Naive thymus-derived CD4-positive, alpha-beta T cell (primary cell): ENCODE measurements at regions not wholly inside any gene's neighbourhood (a gene's known extent, or its start where the extent isn't known, plus 50 kb on each side); places are given as distances from the start of the nearest gene placed in this dataset.

Experiments used
- ATAC-seq: fragments of 150-1000 bp; cut with Tn5 transposase; 2 replicates; pipeline ENCODE4 v1.10.0; 2021; ENCODE audit warnings: mild to moderate bottlenecking, moderate library complexity
- CTCF ChIA-PET: fragments of 350-600 bp; sonication (Branson Sonifier 250); formaldehyde crosslinking; loops from one replicate; lab custom pipeline; 2021; ENCODE audit warnings: antibody characterized with exemption; lab: Charles Lee
- POLR2A ChIA-PET: fragments of 350-600 bp; sonication (Branson Sonifier 250); formaldehyde crosslinking; loops from one replicate; lab custom pipeline; 2021; ENCODE audit warnings: antibody characterized with exemption, inconsistent platforms; lab: Charles Lee
- DNase-seq, 9 donors: peaks; one replicate each; pipeline versions ENCODE4 v3.0.0 to v3.0.0-alpha.2; 2020 to 2022; ENCODE audit warnings: mixed read lengths in 1 of 9
- H3K27ac ChIP-seq: one replicate; pipeline ENCODE4 v1.7.0; 2013; ENCODE audit warnings: mild to moderate bottlenecking, low read depth, low read length, moderate library complexity
- H3K27me3 ChIP-seq, 2 donors: one replicate each; pipeline ENCODE4 v1.7.0; 2013; ENCODE audit warnings: low read length in 2 of 2, mild to moderate bottlenecking in 2 of 2, moderate library complexity in 2 of 2; ENCODE audit not compliant: control insufficient read depth in 2 of 2, insufficient read depth in 2 of 2
- H3K36me3 ChIP-seq, 3 experiments: 1 replicate in 2 of 3; 2 replicates in 1 of 3; pipeline ENCODE4 v1.7.0; 2013; ENCODE audit warnings: low read length in 3 of 3, mild to moderate bottlenecking in 3 of 3, moderate library complexity in 1 of 3; ENCODE audit not compliant: insufficient read depth in 3 of 3, control insufficient read depth in 2 of 3
- H3K4me1 ChIP-seq, 2 donors: one replicate each; pipeline ENCODE4 v1.7.0; 2013; ENCODE audit warnings: low read length in 2 of 2, mild to moderate bottlenecking in 2 of 2, moderate library complexity in 1 of 2; ENCODE audit not compliant: control insufficient read depth in 2 of 2, insufficient read depth in 2 of 2
- H3K4me3 ChIP-seq: 2 replicates; pipeline ENCODE4 v1.7.0; 2013; ENCODE audit warnings: mild to moderate bottlenecking, low read length
- H3K9me3 ChIP-seq, 3 experiments: 1 replicate in 2 of 3; 2 replicates in 1 of 3; pipeline ENCODE4 v1.7.0; 2013; ENCODE audit warnings: low read length in 3 of 3; ENCODE audit not compliant: control insufficient read depth in 2 of 3
- H3K27ac Mint-ChIP-seq, 9 donors: one replicate each; pipeline ENCODE4 v1.8.0; 2020 to 2022; ENCODE audit warnings: mixed read lengths in 9 of 9, mild to moderate bottlenecking in 8 of 9, moderate library complexity in 5 of 9, inconsistent platforms in 2 of 9
- H3K27me3 Mint-ChIP-seq, 5 donors: one replicate each; pipeline ENCODE4 v1.8.0; 2021 to 2022; ENCODE audit warnings: mixed read lengths in 5 of 5, mild to moderate bottlenecking in 1 of 5
- H3K36me3 Mint-ChIP-seq, 5 donors: one replicate each; pipeline ENCODE4 v1.8.0; 2020 to 2022; ENCODE audit warnings: mixed read lengths in 5 of 5, mild to moderate bottlenecking in 3 of 5, inconsistent platforms in 1 of 5
- H3K4me1 Mint-ChIP-seq, 7 donors: one replicate each; pipeline ENCODE4 v1.8.0; 2020 to 2022; ENCODE audit warnings: mixed read lengths in 7 of 7, mild to moderate bottlenecking in 3 of 7, inconsistent platforms in 1 of 7
- H3K4me3 Mint-ChIP-seq, 10 donors: one replicate each; pipeline ENCODE4 v1.8.0; 2020 to 2022; ENCODE audit warnings: mild to moderate bottlenecking in 10 of 10, mixed read lengths in 10 of 10, moderate library complexity in 6 of 10, inconsistent platforms in 2 of 10
- H3K9me3 Mint-ChIP-seq, 11 donors: one replicate each; pipeline ENCODE4 v1.8.0; 2020 to 2022; ENCODE audit warnings: mixed read lengths in 11 of 11, mild to moderate bottlenecking in 4 of 11, inconsistent platforms in 1 of 11, moderate library complexity in 1 of 11
- intact Hi-C, 2 donors: fragments of 100-400 bp; cut with micrococcal nuclease; formaldehyde crosslinking; loops; one replicate each; pipeline ENCODE4 v1.15.1; 2023

- Mint-ChIP-seq H3K36me3 (no peaks in the 10 kb centered on the region), H3K27ac (no peak overlapping the region), H3K4me1 (no peaks in the 10 kb centered on the region), H3K4me3 (no peak overlapping the region), H3K9me3 (peaks cover 0 to 3% (median 0%) of the 10 kb centered on the region in 11 donors), H3K27me3 (peaks cover 0 to 7% (median 0%) of the 10 kb centered on the region in 5 donors)
- ChIA-PET POLR2A (no interaction called here), CTCF (no interaction called here)
- Histone ChIP-seq H3K36me3 (no peaks in the 10 kb centered on the region), H3K4me1 (no peaks in the 10 kb centered on the region), H3K27ac (no peak overlapping the region), H3K27me3 (no peaks in the 10 kb centered on the region), H3K4me3 (no peak overlapping the region), H3K9me3 (no peaks in the 10 kb centered on the region)
- DNase-seq, result no peak
- no peak for ATAC-seq
- intact Hi-C loops, result no loop called here
Observed at GRCh38 chr18:73805991-73806390, 341.6 kb downstream of the FBXO15 start.

DNA sequence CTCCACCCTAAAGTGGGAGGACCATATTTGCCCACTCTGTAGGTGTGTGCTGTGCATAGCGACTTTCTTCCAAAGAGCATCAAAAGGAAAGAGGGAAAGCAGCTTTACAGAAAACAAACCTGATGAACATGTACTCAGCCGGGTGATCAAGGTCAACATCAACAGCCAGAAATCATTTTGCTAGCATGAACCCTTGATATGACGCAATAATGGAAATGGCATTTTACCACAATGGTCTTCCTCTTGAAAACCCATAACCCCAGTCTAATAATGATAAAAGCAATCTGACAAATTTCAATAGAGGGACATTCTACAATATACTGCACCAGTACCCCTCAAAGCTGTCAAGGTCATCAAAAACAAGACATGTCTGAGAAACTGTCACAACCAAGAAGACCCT lies 350.2 kb downstream of the FBXO15 start:
- Histone ChIP-seq H3K27ac (no peak overlapping the region), H3K4me3 (no peak overlapping the region), H3K27me3 (no peaks in the 10 kb centered on the region), H3K36me3 (no peaks in the 10 kb centered on the region), H3K9me3 (no peaks in the 10 kb centered on the region), H3K4me1 (no peaks in the 10 kb centered on the region)
- ATAC-seq, result no peak
- Mint-ChIP-seq H3K27me3 (peaks cover 0 to 15% (median 3%) of the 10 kb centered on the region in 5 donors), H3K4me1 (no peaks in the 10 kb centered on the region), H3K9me3 (peaks cover 0 to 5% (median 0%) of the 10 kb centered on the region in 11 donors), H3K36me3 (no peaks in the 10 kb centered on the region), H3K27ac (no peak overlapping the region), H3K4me3 (no peak overlapping the region)
- CTCF ChIA-PET, result no interaction called here
- DNase-seq, result no peak
- intact Hi-C loops, result no loop called here
- POLR2A ChIA-PET, result no interaction called here

GRCh38 chr18:73793386-73793785 lies 354.2 kb downstream of the FBXO15 start:
- H3K36me3 ChIP-seq, result no peaks in the 10 kb centered on the region
- no peak for ATAC-seq
- intact Hi-C loops, result no loop called here
- H3K4me1 Mint-ChIP-seq, result no peaks in the 10 kb centered on the region
- H3K36me3 Mint-ChIP-seq, result no peaks in the 10 kb centered on the region
- no peak overlapping the region for H3K4me3 Mint-ChIP-seq
- H3K27me3 Mint-ChIP-seq, result peaks cover 0 to 15% (median 0%) of the 10 kb centered on the region in 5 donors
- no peaks in the 10 kb centered on the region for H3K4me1 ChIP-seq
- H3K9me3 ChIP-seq, result no peaks in the 10 kb centered on the region
- no peak overlapping the region for H3K27ac Mint-ChIP-seq
- no peaks in the 10 kb centered on the region for H3K27me3 ChIP-seq
- no peak overlapping the region for H3K4me3 ChIP-seq
- no peak for DNase-seq
- ChIA-PET POLR2A (no interaction called here), CTCF (no interaction called here)
- no peak overlapping the region for H3K27ac ChIP-seq
- H3K9me3 Mint-ChIP-seq, result peaks cover 0 to 3% (median 0%) of the 10 kb centered on the region in 11 donors

DNA sequence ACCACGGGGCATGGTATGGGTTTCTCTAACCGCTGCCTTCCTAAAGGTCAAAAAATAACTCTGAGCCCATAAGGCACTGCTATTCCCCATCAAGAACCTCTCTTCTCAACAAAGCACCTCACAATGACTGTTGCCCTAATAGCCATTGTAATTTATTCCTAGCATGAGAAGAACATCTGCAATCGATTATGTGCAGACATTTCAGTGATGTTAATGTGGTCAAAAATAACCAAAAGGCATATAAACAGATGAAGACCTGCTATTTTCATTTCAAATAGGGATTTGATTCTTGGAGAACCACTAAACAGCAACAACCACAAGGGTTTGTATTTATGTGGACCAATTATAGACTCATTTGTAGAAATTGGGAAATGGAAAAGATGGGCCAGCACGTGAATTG lies 356.6 kb downstream of the FBXO15 start:
- Histone ChIP-seq H3K27me3 (no peaks in the 10 kb centered on the region), H3K4me3 (no peak overlapping the region), H3K36me3 (no peaks in the 10 kb centered on the region), H3K4me1 (no peaks in the 10 kb centered on the region), H3K9me3 (no peaks in the 10 kb centered on the region), H3K27ac (no peak overlapping the region)
- ATAC-seq (no peak), DNase-seq (no peak)
- intact Hi-C loops, result no loop called here
- Mint-ChIP-seq H3K9me3 (peaks cover 0 to 3% (median 0%) of the 10 kb centered on the region in 11 donors), H3K27ac (no peak overlapping the region), H3K4me3 (no peak overlapping the region), H3K36me3 (no peaks in the 10 kb centered on the region), H3K27me3 (peaks cover 0 to 13% (median 0%) of the 10 kb centered on the region in 5 donors), H3K4me1 (no peaks in the 10 kb centered on the region)
- CTCF ChIA-PET, result no interaction called here
- POLR2A ChIA-PET, result no interaction called here

GRCh38 chr18:73790587-73790986 lies 357.0 kb downstream of the FBXO15 start:
- DNase-seq, result no peak
- Histone ChIP-seq H3K4me3 (no peak overlapping the region), H3K4me1 (no peaks in the 10 kb centered on the region), H3K27me3 (no peaks in the 10 kb centered on the region), H3K9me3 (no peaks in the 10 kb centered on the region), H3K36me3 (no peaks in the 10 kb centered on the region), H3K27ac (no peak overlapping the region)
- Mint-ChIP-seq H3K4me1 (no peaks in the 10 kb centered on the region), H3K4me3 (no peak overlapping the region), H3K27me3 (peaks cover 0 to 13% (median 0%) of the 10 kb centered on the region in 5 donors), H3K36me3 (no peaks in the 10 kb centered on the region), H3K27ac (no peak overlapping the region), H3K9me3 (peaks cover 0 to 3% (median 0%) of the 10 kb centered on the region in 11 donors)
- intact Hi-C loops, result no loop called here
- ChIA-PET CTCF (no interaction called here), POLR2A (no interaction called here)
- ATAC-seq, result no peak

DNA sequence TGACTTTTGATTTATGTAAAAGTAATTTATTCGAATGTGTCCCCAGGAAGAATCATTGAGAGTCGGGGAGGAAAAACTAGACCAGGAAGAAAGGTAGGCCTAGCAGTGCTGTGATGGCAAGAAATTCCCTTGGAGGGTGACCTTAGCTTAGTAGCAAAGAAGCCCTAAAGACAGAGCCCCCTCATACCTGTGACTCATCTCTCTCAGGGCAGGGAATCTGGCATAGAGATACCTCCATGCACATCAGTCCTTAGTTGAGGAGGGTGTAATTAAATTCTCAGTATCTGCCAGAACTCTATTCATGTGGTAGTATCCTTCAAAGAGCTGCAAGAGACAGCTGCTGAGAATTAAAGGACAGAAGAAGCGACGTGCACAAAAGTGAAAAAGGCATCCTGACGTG lies 360.3 kb downstream of the FBXO15 start:
- Histone ChIP-seq H3K36me3 (no peaks in the 10 kb centered on the region), H3K9me3 (no peaks in the 10 kb centered on the region), H3K4me1 (no peaks in the 10 kb centered on the region), H3K27me3 (no peaks in the 10 kb centered on the region), H3K4me3 (no peak overlapping the region), H3K27ac (no peak overlapping the region)
- intact Hi-C loops, result no loop called here
- Mint-ChIP-seq H3K4me3 (no peak overlapping the region), H3K27ac (no peak overlapping the region), H3K9me3 (peaks cover 0 to 3% (median 0%) of the 10 kb centered on the region in 11 donors), H3K36me3 (no peaks in the 10 kb centered on the region), H3K4me1 (no peaks in the 10 kb centered on the region), H3K27me3 (peaks cover 0 to 16% (median 0%) of the 10 kb centered on the region in 5 donors)
- no peak for DNase-seq
- POLR2A ChIA-PET, result no interaction called here
- CTCF ChIA-PET, result no interaction called here
- no peak for ATAC-seq

GRCh38 chr18:73785300-73785699 lies 362.3 kb downstream of the FBXO15 start:
- H3K36me3 Mint-ChIP-seq, result no peaks in the 10 kb centered on the region
- POLR2A ChIA-PET, result no interaction called here
- ATAC-seq, result no peak
- Histone ChIP-seq H3K9me3 (no peaks in the 10 kb centered on the region), H3K4me3 (no peak overlapping the region), H3K27me3 (no peaks in the 10 kb centered on the region), H3K36me3 (no peaks in the 10 kb centered on the region), H3K27ac (no peak overlapping the region), H3K4me1 (no peaks in the 10 kb centered on the region)
- intact Hi-C loops, result no loop called here
- no peak overlapping the region for H3K4me3 Mint-ChIP-seq
- CTCF ChIA-PET, result no interaction called here
- H3K9me3 Mint-ChIP-seq, result peaks cover 0 to 3% (median 0%) of the 10 kb centered on the region in 11 donors
- peaks cover 0 to 22% (median 0%) of the 10 kb centered on the region in 5 donors for H3K27me3 Mint-ChIP-seq
- no peak for DNase-seq
- H3K27ac Mint-ChIP-seq, result no peak overlapping the region
- no peaks in the 10 kb centered on the region for H3K4me1 Mint-ChIP-seq
